GM12891 (cell line): ENCODE measurements at regions not wholly inside any gene's neighbourhood (a gene's known extent, or its start where the extent isn't known, plus 50 kb on each side); places are given as distances from the start of the nearest gene placed in this dataset.
"Not testable (repeated sequence)": the region's sequence is repeated elsewhere in the genome, so short reads cannot be mapped to it uniquely, and the experiment has no call there.

Experiments
- POLR2A ChIP-seq: IDR thresholded peaks from 2 replicates; pipeline ENCODE4 v1.6.1; 2011; ENCODE audit warnings: low read depth, low read length, control low read depth
- POLR2AphosphoS5 ChIP-seq: IDR thresholded peaks from 2 replicates; pipeline ENCODE4 v1.6.1; 2011; ENCODE audit warnings: low read depth, low read length, control low read depth
- TAF1 ChIP-seq: IDR thresholded peaks from 2 replicates; pipeline ENCODE4 v1.6.1; 2011; ENCODE audit warnings: low read depth, low read length, control low read depth

DNA sequence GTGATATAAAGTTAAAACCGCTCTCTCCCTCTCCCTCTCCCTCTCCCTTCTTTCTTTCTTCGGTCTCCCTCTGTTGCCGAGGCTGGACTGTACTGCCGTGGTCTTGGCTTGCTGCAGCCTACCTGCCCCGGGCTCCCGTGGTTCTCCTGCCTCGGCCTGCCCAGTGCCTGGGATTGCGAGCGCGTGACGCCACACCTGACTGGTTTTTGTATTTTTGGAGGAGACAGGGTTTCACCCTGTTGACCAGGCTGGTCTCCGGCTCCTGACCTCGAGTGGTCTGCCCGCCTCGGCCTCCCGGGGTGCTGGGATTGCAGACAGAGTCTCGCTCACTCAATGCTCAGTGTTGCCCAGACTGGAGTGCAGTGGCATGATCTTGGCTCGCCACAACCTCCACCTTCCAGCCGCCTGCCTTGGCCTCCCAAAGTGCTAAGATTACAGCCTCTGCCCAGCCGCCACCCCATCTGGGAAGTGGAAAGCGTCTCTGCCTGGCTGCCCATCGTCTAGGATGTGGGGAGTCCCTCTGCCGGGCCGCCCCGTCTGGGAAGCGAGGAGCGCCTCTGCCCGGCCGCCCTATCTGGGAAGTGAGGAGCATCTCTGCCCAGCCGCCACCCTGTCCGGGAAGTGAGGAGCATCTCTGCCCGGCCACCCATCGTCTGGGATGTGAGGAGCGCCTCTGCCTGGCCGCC is 400.5 kb downstream of the CAAP1 start:
- not testable (repeated sequence) for TF ChIP-seq POLR2AphosphoS5, POLR2A, TAF1
